Uterus (tissue), 3 donors: ENCODE measurements at regions not wholly inside any gene's neighbourhood (a gene's known extent, or its start where the extent isn't known, plus 50 kb on each side); places are given as distances from the start of the nearest gene placed in this dataset.

Experiments used
- DNase-seq, 2 donors: peaks; one replicate each; pipeline ENCODE4 v3.0.0-alpha.2; 2019 to 2020
- H3K27ac ChIP-seq, 2 donors: fragments of 200-600 bp; sonication (generic); 1 replicate in 1 of 2; 2 replicates in 1 of 2; pipeline ENCODE4 v1.5.1; 2016 to 2018
- H3K27me3 ChIP-seq, 2 donors: fragments of 200-600 bp; sonication (generic); one replicate each; pipeline ENCODE4 v1.5.1; 2018 to 2019; ENCODE audit warnings: control low read depth in 1 of 2
- H3K36me3 ChIP-seq, 2 donors: fragments of 200-600 bp; sonication (generic); one replicate each; pipeline ENCODE4 v1.5.1; 2019; ENCODE audit warnings: control low read depth in 1 of 2
- H3K4me1 ChIP-seq, 2 donors: fragments of 200-600 bp; sonication (generic); one replicate each; pipeline ENCODE4 v1.5.1; 2018 to 2019; ENCODE audit warnings: control low read depth in 1 of 2
- H3K4me3 ChIP-seq, 2 donors: fragments of 200-600 bp; sonication (generic); 1 replicate in 1 of 2; 2 replicates in 1 of 2; pipeline ENCODE4 v1.5.1; 2018 to 2019; ENCODE audit warnings: mild to moderate bottlenecking in 1 of 2
- H3K9me3 ChIP-seq, 2 donors: fragments of 200-600 bp; sonication (generic); one replicate each; pipeline ENCODE4 v1.5.1; 2019; ENCODE audit warnings: control low read depth in 1 of 2
- POLR2A ChIP-seq, 2 donors: fragments of 450-650 bp; IDR thresholded peaks; one replicate each; pipeline ENCODE4 v1.6.1; 2016; ENCODE audit warnings: antibody characterized with exemption in 2 of 2, mild to moderate bottlenecking in 1 of 2, moderate library complexity in 1 of 2
- intact Hi-C: fragments of 100-400 bp; cut with DNase I; formaldehyde crosslinking; loops from one replicate; pipeline ENCODE4 v1.15.1; 2023; ENCODE audit warnings: low total_unique reads
- TF ChIP-seq, protein P1 (sequence below), 4 experiments: fragments of 200-600 bp in 2 of 4; fragments of 450-650 bp in 2 of 4; sonication (generic) in 2 of 4; IDR thresholded peaks; one replicate each; pipeline ENCODE4 v1.5.1; 2016 to 2019; ENCODE audit warnings: antibody characterized with exemption in 4 of 4, mild to moderate bottlenecking in 2 of 4, moderate library complexity in 1 of 4
- donor health status: DM: yes; HTN: yes; CAD: no.

DNA sequence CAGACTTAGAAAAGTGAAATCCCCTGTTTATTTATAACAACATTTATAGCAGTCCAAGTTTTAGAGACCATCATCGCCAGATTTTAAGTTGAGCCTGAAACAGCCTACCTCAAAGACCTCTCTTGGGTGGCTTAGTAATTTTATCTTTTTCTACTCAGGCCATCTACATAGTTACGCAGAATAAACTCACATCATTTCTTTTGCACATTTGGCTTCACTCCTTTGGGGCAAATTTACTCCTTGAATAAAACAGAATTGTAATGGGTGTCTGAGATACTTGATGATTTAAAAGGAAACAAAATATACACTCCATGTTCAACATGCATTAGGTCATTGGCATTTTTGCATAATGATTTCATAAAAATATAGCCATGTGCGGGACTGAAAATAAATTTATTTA is 104.7 kb upstream of the TSPAN8 start:
- no peak for DNase-seq
- intact Hi-C loops, result no loop called here
- no peak overlapping the region for H3K4me3 ChIP-seq
- no peaks in the 10 kb centered on the region for H3K27me3 ChIP-seq
- no peaks in the 10 kb centered on the region for H3K36me3 ChIP-seq
- no peak overlapping the region for H3K27ac ChIP-seq
- H3K4me1 ChIP-seq, result no peaks in the 10 kb centered on the region
- no peaks in the 10 kb centered on the region for H3K9me3 ChIP-seq
- TF ChIP-seq POLR2A (IDR thresholded peaks at IDR 0.05), result no peak
- TF ChIP-seq, protein P1, sequence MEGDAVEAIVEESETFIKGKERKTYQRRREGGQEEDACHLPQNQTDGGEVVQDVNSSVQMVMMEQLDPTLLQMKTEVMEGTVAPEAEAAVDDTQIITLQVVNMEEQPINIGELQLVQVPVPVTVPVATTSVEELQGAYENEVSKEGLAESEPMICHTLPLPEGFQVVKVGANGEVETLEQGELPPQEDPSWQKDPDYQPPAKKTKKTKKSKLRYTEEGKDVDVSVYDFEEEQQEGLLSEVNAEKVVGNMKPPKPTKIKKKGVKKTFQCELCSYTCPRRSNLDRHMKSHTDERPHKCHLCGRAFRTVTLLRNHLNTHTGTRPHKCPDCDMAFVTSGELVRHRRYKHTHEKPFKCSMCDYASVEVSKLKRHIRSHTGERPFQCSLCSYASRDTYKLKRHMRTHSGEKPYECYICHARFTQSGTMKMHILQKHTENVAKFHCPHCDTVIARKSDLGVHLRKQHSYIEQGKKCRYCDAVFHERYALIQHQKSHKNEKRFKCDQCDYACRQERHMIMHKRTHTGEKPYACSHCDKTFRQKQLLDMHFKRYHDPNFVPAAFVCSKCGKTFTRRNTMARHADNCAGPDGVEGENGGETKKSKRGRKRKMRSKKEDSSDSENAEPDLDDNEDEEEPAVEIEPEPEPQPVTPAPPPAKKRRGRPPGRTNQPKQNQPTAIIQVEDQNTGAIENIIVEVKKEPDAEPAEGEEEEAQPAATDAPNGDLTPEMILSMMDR (IDR thresholded peaks at IDR 0.05), result no peak

DNA sequence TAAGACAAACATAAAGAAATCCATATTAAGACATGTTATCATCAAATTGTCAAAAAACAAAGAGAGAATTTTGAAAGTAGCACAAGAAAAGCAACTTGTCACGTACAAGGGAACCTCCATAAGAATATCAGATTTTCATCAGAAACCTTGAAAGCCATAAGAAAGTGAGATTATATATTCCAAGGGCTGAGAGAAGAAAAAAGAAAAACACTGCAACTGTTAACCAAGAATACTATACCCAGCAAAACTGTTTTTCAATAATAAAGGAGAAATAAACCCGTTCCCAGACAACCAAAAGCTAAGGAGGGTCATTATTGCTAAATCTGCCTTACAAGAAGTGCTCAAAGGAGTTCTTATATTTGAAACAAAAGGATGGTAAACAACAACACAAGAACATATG is 94.7 kb upstream of the TSPAN8 start:
- intact Hi-C loops, result no loop called here
- H3K36me3 ChIP-seq, result no peaks in the 10 kb centered on the region
- no peaks in the 10 kb centered on the region for H3K4me1 ChIP-seq
- TF ChIP-seq, protein P1 (IDR thresholded peaks at IDR 0.05), result no peak
- TF ChIP-seq POLR2A (IDR thresholded peaks at IDR 0.05), result no peak
- peaks cover 0 to 4% of the 10 kb centered on the region in 2 donors for H3K9me3 ChIP-seq
- no peak for DNase-seq
- H3K27me3 ChIP-seq, result no peaks in the 10 kb centered on the region
- H3K27ac ChIP-seq, result no peak overlapping the region
- no peak overlapping the region for H3K4me3 ChIP-seq

DNA sequence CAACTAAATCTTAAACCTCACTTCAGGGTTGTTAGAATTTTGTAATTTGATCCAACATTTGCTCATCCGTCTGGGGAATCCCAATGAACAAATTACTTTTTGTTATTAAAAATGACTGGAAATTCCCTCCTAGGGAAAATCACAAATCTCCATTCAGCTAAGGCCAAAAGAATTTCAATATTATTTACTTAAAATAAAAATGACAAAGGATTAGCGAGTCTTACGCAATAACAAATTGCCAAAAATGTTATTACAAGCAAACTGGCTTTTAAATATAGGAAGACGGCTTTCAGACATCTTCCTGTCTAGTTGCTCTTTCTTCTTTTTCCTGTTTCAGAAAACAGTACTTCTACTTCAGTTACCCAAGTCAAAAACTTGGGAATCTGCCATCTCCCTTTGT is 92.4 kb upstream of the TSPAN8 start:
- TF ChIP-seq, protein P1 (IDR thresholded peaks at IDR 0.05), result no peak
- TF ChIP-seq POLR2A (IDR thresholded peaks at IDR 0.05), result no peak
- Histone ChIP-seq H3K4me3 (no peak overlapping the region), H3K27me3 (no peaks in the 10 kb centered on the region), H3K27ac (no peak overlapping the region), H3K36me3 (no peaks in the 10 kb centered on the region), H3K9me3 (peaks cover 0 to 4% of the 10 kb centered on the region in 2 donors), H3K4me1 (no peaks in the 10 kb centered on the region)
- no peak for DNase-seq
- intact Hi-C loops, result no loop called here

DNA sequence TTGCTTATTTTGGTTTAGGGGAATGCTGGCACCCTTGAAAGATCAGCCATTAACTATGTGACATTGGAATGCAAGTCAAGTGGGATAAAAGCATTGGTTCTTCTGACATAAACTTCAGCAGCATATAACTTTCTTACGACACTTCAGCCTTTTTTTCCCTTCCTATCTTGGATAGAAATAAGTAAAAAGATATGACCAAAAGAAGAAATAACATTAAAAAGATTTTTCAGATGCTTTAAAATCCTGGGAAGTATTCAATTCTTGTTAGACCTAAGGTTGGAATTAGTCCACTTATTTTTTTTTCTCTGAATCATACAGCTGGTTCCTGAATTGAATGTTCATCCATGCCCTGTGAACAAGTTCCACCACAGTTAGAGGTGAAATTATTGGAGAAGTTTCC is 85.6 kb upstream of the TSPAN8 start:
- TF ChIP-seq, protein P1 (IDR thresholded peaks at IDR 0.05), result no peak
- TF ChIP-seq POLR2A (IDR thresholded peaks at IDR 0.05), result no peak
- DNase-seq, result no peak
- Histone ChIP-seq H3K27me3 (no peaks in the 10 kb centered on the region), H3K36me3 (no peaks in the 10 kb centered on the region), H3K4me1 (no peaks in the 10 kb centered on the region), H3K4me3 (no peak overlapping the region), H3K27ac (no peak overlapping the region), H3K9me3 (no peaks in the 10 kb centered on the region)
- intact Hi-C loops, result no loop called here

DNA sequence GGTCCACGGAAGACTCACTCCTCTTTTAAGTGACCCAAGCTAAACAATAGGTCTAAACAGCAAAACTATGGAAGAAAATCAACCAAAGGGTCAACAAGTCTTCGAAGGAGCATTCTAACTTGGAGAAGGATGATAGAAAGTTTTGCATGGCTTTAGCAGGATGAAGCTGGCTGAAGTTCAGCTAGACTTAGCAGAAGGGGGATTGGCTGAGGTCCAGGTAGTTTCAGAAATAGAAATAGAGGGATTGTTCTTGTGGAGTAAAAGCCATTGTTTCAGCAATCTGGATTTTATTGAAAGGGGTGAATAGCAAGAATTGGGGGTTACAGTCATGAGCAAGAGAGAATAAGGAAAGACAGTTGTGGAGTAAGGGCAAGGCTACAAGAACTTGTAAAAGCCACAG is 84.7 kb upstream of the TSPAN8 start:
- H3K27ac ChIP-seq, result no peak overlapping the region

More for the DNA sequence above, 84.7 kb upstream of the TSPAN8 start:
- TF ChIP-seq, protein P1 (IDR thresholded peaks at IDR 0.05), result no peak
- TF ChIP-seq POLR2A (IDR thresholded peaks at IDR 0.05), result no peak
- no peaks in the 10 kb centered on the region for H3K36me3 ChIP-seq
- no peaks in the 10 kb centered on the region for H3K9me3 ChIP-seq
- no peak for DNase-seq
- intact Hi-C loops, result no loop called here
- no peaks in the 10 kb centered on the region for H3K4me1 ChIP-seq
- H3K27me3 ChIP-seq, result no peaks in the 10 kb centered on the region
- H3K4me3 ChIP-seq, result no peak overlapping the region
